ENCODE measurements at regions not wholly inside any gene's neighbourhood (a gene's known extent, or its start where the extent isn't known, plus 50 kb on each side); places are given as distances from the start of the nearest gene placed in this dataset.

DNA sequence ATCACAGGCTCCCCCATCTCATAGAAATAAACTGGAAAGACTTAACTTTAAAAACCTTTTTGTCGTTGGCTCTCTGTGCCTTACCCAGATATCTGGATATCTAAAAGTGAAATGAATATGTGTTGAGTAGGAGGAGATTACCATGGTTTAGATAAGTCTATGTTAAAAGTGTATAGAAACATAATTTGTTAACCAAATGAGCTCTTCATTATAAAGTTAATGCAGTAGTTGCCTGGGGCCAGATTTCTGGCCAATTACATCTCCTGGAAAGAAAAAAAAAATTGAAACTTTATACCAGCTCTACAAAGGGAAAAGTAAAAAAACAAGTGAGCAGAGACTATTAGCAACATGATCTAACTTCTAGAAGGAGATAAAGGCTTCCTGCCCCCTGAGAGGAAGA, 259.6 kb upstream of the UBE2E3 start:
- Histone ChIP-seq H3K9me3 (ENCODE audit: control insufficient read depth in 1 of 2, insufficient read depth in 1 of 2, low read depth in 1 of 2, low read length in 2 of 2) (no peaks in the 10 kb centered on the region), H3K79me2 (ENCODE audit: insufficient read depth, low read length) (no peaks in the 10 kb centered on the region), H3K9ac (ENCODE audit: low read length) (no peak overlapping the region), H3K4me3 (replicated peaks in 1 of 2; ENCODE audit: low read depth in 1 of 2, low read length in 2 of 2) (no peak overlapping the region), H3K36me3 (ENCODE audit: control insufficient read depth in 1 of 2, insufficient read depth in 2 of 2, low read length in 2 of 2) (no peaks in the 10 kb centered on the region), H3K4me2 (ENCODE audit: low read length) (no peak overlapping the region), H4K20me1 (ENCODE audit: insufficient read depth) (no peaks in the 10 kb centered on the region), H3K9me2 (ENCODE audit: insufficient read depth) (no peaks in the 10 kb centered on the region), H3K27ac (ENCODE audit: low read depth, low read length) (no peak overlapping the region), H3K27me3 (ENCODE audit: insufficient read depth, low read length) (no peaks in the 10 kb centered on the region), H3K4me1 (ENCODE audit: control insufficient read depth in 1 of 2, insufficient read depth in 2 of 2, low read length in 2 of 2) (no peaks in the 10 kb centered on the region), H2AFZ (ENCODE audit: low read depth, low read length, poor library complexity, severe bottlenecking) (no peak overlapping the region)
- no TSS peak for BruUV-seq (replicated peaks)
- TF ChIP-seq RAD21 (IDR thresholded peaks at IDR 0.05; ENCODE audit: low read depth), result no peak
- no peak for TF ChIP-seq EZH2phosphoT487 (IDR thresholded peaks at IDR 0.05; ENCODE audit: borderline replicate concordance)
- TF ChIP-seq ELF1 (IDR thresholded peaks at IDR 0.05; ENCODE audit: borderline replicate concordance, low read depth), result no peak
- TF ChIP-seq SP1 (IDR thresholded peaks at IDR 0.05; ENCODE audit: low read depth), result no peak
- ChIA-PET RAD21 (ENCODE audit: low non-redundant PET in 1 of 2, low total read pairs in 2 of 2, uncharacterized antibody in 2 of 2, unreplicated experiment in 2 of 2) (no interaction called here), POLR2A (no interaction called here), CTCF (no interaction called here)
- intact Hi-C loops (cut with micrococcal nuclease), result no loop called here
- DNase-seq (ENCODE audit: low read depth, low spot score) (no peak), ATAC-seq (no peak)

- Histone ChIP-seq H3K9me2 (ENCODE audit: insufficient read depth) (no peaks in the 10 kb centered on the region), H3K27ac (ENCODE audit: low read depth, low read length) (no peak overlapping the region), H3K36me3 (ENCODE audit: control insufficient read depth in 1 of 2, insufficient read depth in 2 of 2, low read length in 2 of 2) (no peaks in the 10 kb centered on the region), H3K27me3 (ENCODE audit: insufficient read depth, low read length) (no peaks in the 10 kb centered on the region), H4K20me1 (ENCODE audit: insufficient read depth) (no peaks in the 10 kb centered on the region), H3K79me2 (ENCODE audit: insufficient read depth, low read length) (no peaks in the 10 kb centered on the region), H3K4me1 (ENCODE audit: control insufficient read depth in 1 of 2, insufficient read depth in 2 of 2, low read length in 2 of 2) (no peaks in the 10 kb centered on the region), H3K9me3 (ENCODE audit: control insufficient read depth in 1 of 2, insufficient read depth in 1 of 2, low read depth in 1 of 2, low read length in 2 of 2) (no peaks in the 10 kb centered on the region; a peak in 1 of 4 replicates), H3K9ac (ENCODE audit: low read length) (no peak overlapping the region), H3K4me3 (replicated peaks in 1 of 2; ENCODE audit: low read depth in 1 of 2, low read length in 2 of 2) (no peak overlapping the region), H2AFZ (ENCODE audit: low read depth, low read length, poor library complexity, severe bottlenecking) (no peak overlapping the region), H3K4me2 (ENCODE audit: low read length) (no peak overlapping the region)
- RAD21 ChIA-PET (ENCODE audit: low non-redundant PET in 1 of 2, low total read pairs in 2 of 2, uncharacterized antibody in 2 of 2, unreplicated experiment in 2 of 2), result no interaction called here
- DNase-seq (ENCODE audit: low read depth, low spot score) (no peak), ATAC-seq (no peak)
- CTCF ChIA-PET, result no interaction called here
- POLR2A ChIA-PET, result no interaction called here
- intact Hi-C loops (cut with micrococcal nuclease), result no loop called here
- no TSS peak for BruUV-seq (replicated peaks)
- TF ChIP-seq EZH2 (IDR thresholded peaks at IDR 0.05) (no peak), ZFX (IDR thresholded peaks at IDR 0.05) (no peak), FOSL1 (IDR thresholded peaks at IDR 0.05; ENCODE audit: low read depth) (no peak), EZH2phosphoT487 (IDR thresholded peaks at IDR 0.05; ENCODE audit: borderline replicate concordance) (no peak), SP1 (IDR thresholded peaks at IDR 0.05; ENCODE audit: low read depth) (no peak), JUND (IDR thresholded peaks at IDR 0.05) (no peak), TCF7L2 (IDR thresholded peaks at IDR 0.05; ENCODE audit: borderline replicate concordance, extremely low read depth, insufficient read depth, insufficient read length) (no peak), CBX3 (IDR thresholded peaks at IDR 0.05; ENCODE audit: low read depth) (no peak), CEBPB (IDR thresholded peaks at IDR 0.05; ENCODE audit: low read depth) (no peak), POLR2AphosphoS5 (IDR thresholded peaks at IDR 0.05; ENCODE audit: low read depth, low read length) (no peak), SRF (IDR thresholded peaks at IDR 0.05; ENCODE audit: low read depth) (no peak), RAD21 (IDR thresholded peaks at IDR 0.05; ENCODE audit: low read depth) (no peak), ZNF274 (IDR thresholded peaks at IDR 0.05; ENCODE audit: low read depth, low read length) (no peak), ELF1 (IDR thresholded peaks at IDR 0.05; ENCODE audit: borderline replicate concordance, low read depth) (no peak), MAX (IDR thresholded peaks at IDR 0.05) (no peak)
- TF ChIP-seq, protein P1, sequence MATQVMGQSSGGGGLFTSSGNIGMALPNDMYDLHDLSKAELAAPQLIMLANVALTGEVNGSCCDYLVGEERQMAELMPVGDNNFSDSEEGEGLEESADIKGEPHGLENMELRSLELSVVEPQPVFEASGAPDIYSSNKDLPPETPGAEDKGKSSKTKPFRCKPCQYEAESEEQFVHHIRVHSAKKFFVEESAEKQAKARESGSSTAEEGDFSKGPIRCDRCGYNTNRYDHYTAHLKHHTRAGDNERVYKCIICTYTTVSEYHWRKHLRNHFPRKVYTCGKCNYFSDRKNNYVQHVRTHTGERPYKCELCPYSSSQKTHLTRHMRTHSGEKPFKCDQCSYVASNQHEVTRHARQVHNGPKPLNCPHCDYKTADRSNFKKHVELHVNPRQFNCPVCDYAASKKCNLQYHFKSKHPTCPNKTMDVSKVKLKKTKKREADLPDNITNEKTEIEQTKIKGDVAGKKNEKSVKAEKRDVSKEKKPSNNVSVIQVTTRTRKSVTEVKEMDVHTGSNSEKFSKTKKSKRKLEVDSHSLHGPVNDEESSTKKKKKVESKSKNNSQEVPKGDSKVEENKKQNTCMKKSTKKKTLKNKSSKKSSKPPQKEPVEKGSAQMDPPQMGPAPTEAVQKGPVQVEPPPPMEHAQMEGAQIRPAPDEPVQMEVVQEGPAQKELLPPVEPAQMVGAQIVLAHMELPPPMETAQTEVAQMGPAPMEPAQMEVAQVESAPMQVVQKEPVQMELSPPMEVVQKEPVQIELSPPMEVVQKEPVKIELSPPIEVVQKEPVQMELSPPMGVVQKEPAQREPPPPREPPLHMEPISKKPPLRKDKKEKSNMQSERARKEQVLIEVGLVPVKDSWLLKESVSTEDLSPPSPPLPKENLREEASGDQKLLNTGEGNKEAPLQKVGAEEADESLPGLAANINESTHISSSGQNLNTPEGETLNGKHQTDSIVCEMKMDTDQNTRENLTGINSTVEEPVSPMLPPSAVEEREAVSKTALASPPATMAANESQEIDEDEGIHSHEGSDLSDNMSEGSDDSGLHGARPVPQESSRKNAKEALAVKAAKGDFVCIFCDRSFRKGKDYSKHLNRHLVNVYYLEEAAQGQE (IDR thresholded peaks at IDR 0.05; ENCODE audit: low read depth), result no peak
- TF ChIP-seq, protein P2, sequence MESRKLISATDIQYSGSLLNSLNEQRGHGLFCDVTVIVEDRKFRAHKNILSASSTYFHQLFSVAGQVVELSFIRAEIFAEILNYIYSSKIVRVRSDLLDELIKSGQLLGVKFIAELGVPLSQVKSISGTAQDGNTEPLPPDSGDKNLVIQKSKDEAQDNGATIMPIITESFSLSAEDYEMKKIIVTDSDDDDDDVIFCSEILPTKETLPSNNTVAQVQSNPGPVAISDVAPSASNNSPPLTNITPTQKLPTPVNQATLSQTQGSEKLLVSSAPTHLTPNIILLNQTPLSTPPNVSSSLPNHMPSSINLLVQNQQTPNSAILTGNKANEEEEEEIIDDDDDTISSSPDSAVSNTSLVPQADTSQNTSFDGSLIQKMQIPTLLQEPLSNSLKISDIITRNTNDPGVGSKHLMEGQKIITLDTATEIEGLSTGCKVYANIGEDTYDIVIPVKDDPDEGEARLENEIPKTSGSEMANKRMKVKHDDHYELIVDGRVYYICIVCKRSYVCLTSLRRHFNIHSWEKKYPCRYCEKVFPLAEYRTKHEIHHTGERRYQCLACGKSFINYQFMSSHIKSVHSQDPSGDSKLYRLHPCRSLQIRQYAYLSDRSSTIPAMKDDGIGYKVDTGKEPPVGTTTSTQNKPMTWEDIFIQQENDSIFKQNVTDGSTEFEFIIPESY (IDR thresholded peaks at IDR 0.05; ENCODE audit: extremely low read depth, insufficient replicate concordance, low read length), result no peak
Observed at GRCh38 chr2:180717588-180717987, 262.8 kb upstream of the UBE2E3 start.
